Stomach (tissue), 4 donors: ENCODE measurements at regions not wholly inside any gene's neighbourhood (a gene's known extent, or its start where the extent isn't known, plus 50 kb on each side); places are given as distances from the start of the nearest gene placed in this dataset.

Experiments
- POLR2A ChIP-seq, 4 donors: fragments of 450-650 bp; IDR thresholded peaks; one replicate each; pipeline ENCODE4 v1.6.1; 2016; ENCODE audit warnings: antibody characterized with exemption in 4 of 4, control low read depth in 2 of 4, mild to moderate bottlenecking in 1 of 4, moderate library complexity in 1 of 4
- TF ChIP-seq, protein P1 (sequence below), 7 experiments: fragments of 450-650 bp in 4 of 7; fragments of 200-600 bp in 3 of 7; sonication (generic) in 3 of 7; IDR thresholded peaks; one replicate each; pipeline ENCODE4 v1.5.1; 2016 to 2019; ENCODE audit warnings: antibody characterized with exemption in 7 of 7, control low read depth in 2 of 7, mild to moderate bottlenecking in 1 of 7

DNA sequence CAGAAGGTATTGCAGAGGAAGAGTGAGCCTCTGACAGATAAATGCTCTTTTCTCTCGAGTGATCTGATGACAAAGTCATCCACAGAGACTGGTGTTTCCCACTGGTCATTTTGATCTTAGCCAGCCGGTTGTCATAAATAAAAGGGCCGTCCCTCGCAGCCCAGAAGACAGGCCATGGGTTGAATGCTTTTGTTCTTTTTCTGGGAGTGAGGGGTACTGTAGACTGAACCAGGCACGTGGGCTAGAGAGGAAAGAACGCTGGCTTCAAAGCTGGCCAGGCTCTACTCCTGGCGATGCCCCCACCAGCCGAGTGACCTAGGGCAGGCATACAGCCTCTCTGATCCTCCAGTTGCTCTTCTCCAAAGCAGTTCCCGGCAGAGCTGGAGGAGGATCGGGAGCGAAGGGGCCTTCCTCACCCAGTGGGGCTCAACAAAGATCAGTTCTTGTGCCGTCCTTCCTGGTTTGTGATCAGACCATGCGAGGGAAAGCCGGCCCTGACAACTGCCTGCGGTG, 193.5 kb downstream of the INHBB start:
- no peak for TF ChIP-seq POLR2A (IDR thresholded peaks at IDR 0.05)
- TF ChIP-seq, protein P1, sequence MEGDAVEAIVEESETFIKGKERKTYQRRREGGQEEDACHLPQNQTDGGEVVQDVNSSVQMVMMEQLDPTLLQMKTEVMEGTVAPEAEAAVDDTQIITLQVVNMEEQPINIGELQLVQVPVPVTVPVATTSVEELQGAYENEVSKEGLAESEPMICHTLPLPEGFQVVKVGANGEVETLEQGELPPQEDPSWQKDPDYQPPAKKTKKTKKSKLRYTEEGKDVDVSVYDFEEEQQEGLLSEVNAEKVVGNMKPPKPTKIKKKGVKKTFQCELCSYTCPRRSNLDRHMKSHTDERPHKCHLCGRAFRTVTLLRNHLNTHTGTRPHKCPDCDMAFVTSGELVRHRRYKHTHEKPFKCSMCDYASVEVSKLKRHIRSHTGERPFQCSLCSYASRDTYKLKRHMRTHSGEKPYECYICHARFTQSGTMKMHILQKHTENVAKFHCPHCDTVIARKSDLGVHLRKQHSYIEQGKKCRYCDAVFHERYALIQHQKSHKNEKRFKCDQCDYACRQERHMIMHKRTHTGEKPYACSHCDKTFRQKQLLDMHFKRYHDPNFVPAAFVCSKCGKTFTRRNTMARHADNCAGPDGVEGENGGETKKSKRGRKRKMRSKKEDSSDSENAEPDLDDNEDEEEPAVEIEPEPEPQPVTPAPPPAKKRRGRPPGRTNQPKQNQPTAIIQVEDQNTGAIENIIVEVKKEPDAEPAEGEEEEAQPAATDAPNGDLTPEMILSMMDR (IDR thresholded peaks at IDR 0.05), result no peak
